Rectal smooth muscle tissue (tissue), 1 donor: ENCODE measurements at regions not wholly inside any gene's neighbourhood (a gene's known extent, or its start where the extent isn't known, plus 50 kb on each side); places are given as distances from the start of the nearest gene placed in this dataset.

ENCODE experiments used
- H3K27ac ChIP-seq: one replicate; pipeline ENCODE4 v1.7.0; 2013; ENCODE audit warnings: low read depth, low read length, inconsistent platforms
- H3K27me3 ChIP-seq: one replicate; pipeline ENCODE4 v1.7.0; 2013; ENCODE audit warnings: low read length; ENCODE audit not compliant: control insufficient read depth, insufficient read depth
- H3K36me3 ChIP-seq: one replicate; pipeline ENCODE4 v1.7.0; 2013; ENCODE audit warnings: low read length; ENCODE audit not compliant: control insufficient read depth, insufficient read depth
- H3K4me1 ChIP-seq: one replicate; pipeline ENCODE4 v1.7.0; 2013; ENCODE audit warnings: low read length; ENCODE audit not compliant: control insufficient read depth, insufficient read depth
- H3K4me3 ChIP-seq: one replicate; pipeline ENCODE4 v1.7.0; 2013; ENCODE audit warnings: low read length
- H3K9ac ChIP-seq: one replicate; pipeline ENCODE4 v1.7.0; 2013; ENCODE audit warnings: low read length

DNA sequence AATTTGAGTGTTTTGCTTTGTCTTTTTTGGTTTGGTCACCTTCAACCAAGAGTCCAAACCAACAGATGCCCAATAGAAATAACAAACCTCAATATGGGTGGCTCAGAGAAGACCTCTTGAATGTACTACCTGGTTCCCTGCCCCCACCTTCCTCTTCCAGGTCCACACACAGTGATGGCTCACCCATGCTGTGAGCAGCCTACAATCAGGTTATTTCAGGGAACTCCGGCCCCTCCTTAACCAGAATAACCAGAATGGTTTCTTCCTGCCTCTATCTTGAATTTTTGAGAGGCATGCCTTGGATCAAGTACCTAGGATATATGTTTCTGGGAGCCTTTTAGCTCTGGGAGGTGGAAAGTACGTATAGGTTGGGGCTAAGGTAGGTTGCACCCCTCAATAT is 327.1 kb upstream of the PRDM1 start:
- Histone ChIP-seq H3K27ac (no peak overlapping the region), H3K9ac (no peak overlapping the region), H3K36me3 (no peaks in the 10 kb centered on the region), H3K27me3 (no peaks in the 10 kb centered on the region), H3K4me1 (no peaks in the 10 kb centered on the region), H3K4me3 (no peak overlapping the region)

- Histone ChIP-seq H3K36me3 (no peaks in the 10 kb centered on the region), H3K27me3 (no peaks in the 10 kb centered on the region), H3K27ac (no peak overlapping the region), H3K9ac (no peak overlapping the region), H3K4me3 (no peak overlapping the region), H3K4me1 (no peaks in the 10 kb centered on the region)
These were observed 328.5 kb upstream of the PRDM1 start for GRCh38 chr6:105757512-105758200.

- Histone ChIP-seq H3K9ac (no peak overlapping the region), H3K27ac (no peak overlapping the region), H3K4me1 (no peaks in the 10 kb centered on the region), H3K27me3 (no peaks in the 10 kb centered on the region), H3K36me3 (no peaks in the 10 kb centered on the region), H3K4me3 (no peak overlapping the region)
These were observed 330.3 kb upstream of the PRDM1 start for GRCh38 chr6:105755885-105756284.

DNA sequence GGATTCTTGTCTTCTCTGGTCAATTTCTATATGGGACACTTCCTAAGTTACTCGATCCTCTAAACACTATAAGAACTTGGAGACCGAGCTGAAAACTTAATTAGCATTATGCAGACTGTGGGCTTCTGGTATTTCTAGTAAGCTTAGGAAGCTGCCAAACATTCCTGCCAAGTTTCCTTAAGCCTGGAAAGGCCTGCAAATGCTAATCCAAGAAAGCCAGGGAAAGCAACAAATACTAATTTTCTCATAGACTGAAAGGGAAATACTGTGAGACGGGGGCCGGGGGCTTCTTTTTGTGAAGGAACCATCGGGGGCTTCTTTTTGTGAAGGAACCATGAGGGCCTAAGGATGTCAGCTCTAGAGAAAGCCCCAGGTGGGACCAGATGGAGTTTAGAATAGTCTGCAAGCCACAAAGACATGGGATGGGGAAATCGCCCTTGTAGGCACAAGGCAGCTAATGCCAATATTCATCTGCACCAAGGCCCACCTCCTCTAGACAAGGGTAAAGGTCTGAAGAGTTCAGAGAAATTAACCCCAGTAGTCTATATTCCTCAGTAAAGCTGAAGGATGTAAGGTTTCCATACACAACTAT is 332.4 kb upstream of the PRDM1 start:
- Histone ChIP-seq H3K27me3 (no peaks in the 10 kb centered on the region), H3K36me3 (no peaks in the 10 kb centered on the region), H3K4me1 (no peaks in the 10 kb centered on the region), H3K27ac (no peak overlapping the region), H3K4me3 (no peak overlapping the region), H3K9ac (no peak overlapping the region)

GRCh38 chr6:105753207-105753606 is 332.9 kb upstream of the PRDM1 start:
- H3K27ac ChIP-seq: no peak overlapping the region
- no peaks in the 10 kb centered on the region for H3K36me3 ChIP-seq
- H3K4me1 ChIP-seq: no peaks in the 10 kb centered on the region
- no peak overlapping the region for H3K4me3 ChIP-seq
- H3K9ac ChIP-seq: no peak overlapping the region
- H3K27me3 ChIP-seq: no peaks in the 10 kb centered on the region

DNA sequence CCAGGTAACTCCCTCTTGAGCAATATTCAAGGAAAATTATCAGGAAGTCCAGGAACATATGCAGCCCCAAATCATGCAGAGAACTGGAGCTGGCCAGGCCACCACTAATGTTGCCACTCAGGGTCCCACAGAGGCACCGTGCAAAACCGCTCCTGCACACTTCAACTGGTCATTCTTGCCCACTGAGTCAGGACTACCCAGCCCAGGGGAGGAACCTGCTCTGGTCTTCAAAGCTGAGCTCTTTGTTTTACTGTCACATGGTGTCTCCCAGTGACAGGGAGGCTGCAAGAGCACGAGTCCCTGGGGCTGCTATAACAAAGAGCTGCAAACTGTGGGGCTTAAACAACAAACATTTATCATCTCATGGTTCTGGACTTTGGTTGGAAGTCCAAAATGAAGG is 336.0 kb upstream of the PRDM1 start:
- no peak overlapping the region for H3K9ac ChIP-seq
- H3K4me1 ChIP-seq: no peaks in the 10 kb centered on the region
- H3K4me3 ChIP-seq: no peak overlapping the region
- H3K36me3 ChIP-seq: no peaks in the 10 kb centered on the region
- H3K27me3 ChIP-seq: no peaks in the 10 kb centered on the region
- no peak overlapping the region for H3K27ac ChIP-seq

GRCh38 chr6:105748737-105749161 is 337.4 kb upstream of the PRDM1 start:
- H3K4me1 ChIP-seq: no peaks in the 10 kb centered on the region
- no peak overlapping the region for H3K27ac ChIP-seq
- no peak overlapping the region for H3K4me3 ChIP-seq
- no peak overlapping the region for H3K9ac ChIP-seq
- no peaks in the 10 kb centered on the region for H3K36me3 ChIP-seq
- no peaks in the 10 kb centered on the region for H3K27me3 ChIP-seq

- Histone ChIP-seq H3K27ac (no peak overlapping the region), H3K4me3 (no peak overlapping the region), H3K27me3 (no peaks in the 10 kb centered on the region), H3K9ac (no peak overlapping the region), H3K4me1 (no peaks in the 10 kb centered on the region), H3K36me3 (no peaks in the 10 kb centered on the region)
These were observed 338.2 kb upstream of the PRDM1 start for GRCh38 chr6:105747823-105748405.

DNA sequence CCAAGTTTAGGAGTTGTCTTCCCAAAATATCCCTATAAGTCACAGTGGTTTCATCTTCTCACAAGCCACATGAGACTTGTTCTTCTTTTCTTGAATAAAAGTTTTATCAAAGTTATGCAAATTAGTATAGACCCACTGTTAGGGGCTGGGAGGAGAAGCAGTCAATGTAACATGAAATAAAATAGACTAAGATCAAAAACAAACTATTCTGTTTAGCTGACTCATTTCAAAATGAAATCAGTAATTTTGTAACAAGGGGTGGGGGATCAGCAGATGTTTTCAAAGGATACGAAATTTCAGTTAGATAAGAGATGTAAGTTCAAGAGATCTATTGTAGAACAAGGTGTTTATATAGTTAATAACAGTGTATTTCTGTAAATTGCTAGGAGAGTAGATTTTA is 339.6 kb upstream of the PRDM1 start:
- no peak overlapping the region for H3K9ac ChIP-seq
- no peak overlapping the region for H3K27ac ChIP-seq
- no peaks in the 10 kb centered on the region for H3K4me1 ChIP-seq
- no peak overlapping the region for H3K4me3 ChIP-seq
- no peaks in the 10 kb centered on the region for H3K36me3 ChIP-seq
- no peaks in the 10 kb centered on the region for H3K27me3 ChIP-seq

DNA sequence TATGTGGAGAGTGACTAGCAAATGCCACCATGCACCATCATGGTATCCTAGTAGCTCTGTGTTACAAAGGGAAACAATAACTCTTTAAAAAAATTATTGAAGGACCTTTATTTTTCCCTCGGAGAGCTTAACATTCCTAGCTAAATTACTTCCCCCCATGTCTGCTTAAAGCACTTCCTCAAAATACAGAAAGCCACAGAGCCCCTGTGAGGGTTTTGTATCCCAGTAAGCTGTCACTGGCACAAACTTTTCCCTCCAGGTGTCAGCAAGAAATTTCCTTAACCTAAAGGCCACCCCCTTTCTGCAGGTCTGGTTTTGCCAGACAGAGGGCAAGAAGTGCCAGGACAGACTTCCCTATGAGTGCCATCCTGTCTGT is 340.0 kb upstream of the PRDM1 start:
- Histone ChIP-seq H3K27me3 (no peaks in the 10 kb centered on the region), H3K36me3 (no peaks in the 10 kb centered on the region), H3K27ac (no peak overlapping the region), H3K4me1 (no peaks in the 10 kb centered on the region), H3K9ac (no peak overlapping the region), H3K4me3 (no peak overlapping the region)

DNA sequence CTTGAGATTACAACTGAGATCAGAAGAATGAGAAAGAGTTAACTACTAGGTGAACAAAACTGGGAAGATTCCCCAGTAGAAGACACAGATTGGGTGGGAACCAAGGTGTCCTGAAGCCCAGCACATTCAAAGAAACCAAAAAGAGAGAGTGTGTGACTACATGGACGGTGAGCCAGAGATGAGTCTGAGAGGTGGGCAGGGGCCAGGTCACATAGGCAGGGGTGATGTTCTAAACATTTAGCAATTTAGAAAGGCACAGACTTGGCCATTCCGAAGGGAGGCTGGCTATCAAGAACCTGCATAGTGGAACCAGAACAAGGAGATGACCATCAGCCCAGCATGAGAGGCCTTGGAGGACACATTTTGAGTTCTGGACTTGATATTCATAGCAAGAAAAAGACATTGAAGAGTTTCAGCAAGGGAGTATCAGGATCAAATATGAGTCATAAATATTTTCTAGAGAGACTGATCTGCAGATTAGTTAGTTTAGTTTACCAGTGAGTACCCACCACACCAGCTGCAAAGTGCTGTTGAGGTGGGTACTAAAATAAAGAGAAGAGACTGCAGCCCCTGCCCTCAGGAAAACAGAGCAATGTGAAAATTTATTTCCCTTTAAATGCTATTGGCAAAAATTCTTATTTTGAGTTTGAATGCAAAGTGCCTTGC is 340.5 kb upstream of the PRDM1 start:
- no peak overlapping the region for H3K9ac ChIP-seq

DNA sequence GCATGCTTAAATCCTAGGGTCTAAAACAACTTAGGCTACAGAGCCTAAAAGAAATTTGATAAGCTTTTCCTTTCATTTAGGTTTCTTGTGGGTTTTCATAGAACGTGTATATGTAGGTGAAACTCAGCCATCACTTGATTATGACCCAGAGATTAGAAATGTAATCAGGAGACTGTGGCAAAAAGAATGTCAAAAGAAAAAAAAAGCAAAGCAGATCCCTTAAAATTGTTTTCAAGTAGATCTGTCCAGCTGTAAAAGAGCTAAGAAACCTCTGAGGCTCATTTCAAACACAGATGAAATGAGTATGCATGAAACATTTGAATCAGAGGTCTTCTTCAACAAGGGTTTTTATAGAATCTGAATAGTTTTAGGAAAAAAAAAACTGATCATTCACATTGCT is 341.3 kb upstream of the PRDM1 start:
- Histone ChIP-seq H3K4me1 (no peaks in the 10 kb centered on the region), H3K36me3 (no peaks in the 10 kb centered on the region), H3K9ac (no peak overlapping the region), H3K27me3 (no peaks in the 10 kb centered on the region), H3K27ac (no peak overlapping the region), H3K4me3 (no peak overlapping the region)

More for the DNA sequence above, 340.5 kb upstream of the PRDM1 start:
- no peak overlapping the region for H3K4me3 ChIP-seq
- no peak overlapping the region for H3K27ac ChIP-seq
- H3K4me1 ChIP-seq: no peaks in the 10 kb centered on the region
- H3K27me3 ChIP-seq: no peaks in the 10 kb centered on the region
- H3K36me3 ChIP-seq: no peaks in the 10 kb centered on the region
